Uterus (tissue), 2 donors: ENCODE measurements at regions not wholly inside any gene's neighbourhood (a gene's known extent, or its start where the extent isn't known, plus 50 kb on each side); places are given as distances from the start of the nearest gene placed in this dataset.

ENCODE experiments used
- POLR2A ChIP-seq, 2 donors: fragments of 450-650 bp; IDR thresholded peaks; one replicate each; pipeline ENCODE4 v1.6.1; 2016; ENCODE audit warnings: antibody characterized with exemption in 2 of 2, mild to moderate bottlenecking in 1 of 2, moderate library complexity in 1 of 2
- TF ChIP-seq, protein P1 (sequence below), 4 experiments: fragments of 200-600 bp in 2 of 4; fragments of 450-650 bp in 2 of 4; sonication (generic) in 2 of 4; IDR thresholded peaks; one replicate each; pipeline ENCODE4 v1.5.1; 2016 to 2019; ENCODE audit warnings: antibody characterized with exemption in 4 of 4, mild to moderate bottlenecking in 2 of 4, moderate library complexity in 1 of 4

DNA sequence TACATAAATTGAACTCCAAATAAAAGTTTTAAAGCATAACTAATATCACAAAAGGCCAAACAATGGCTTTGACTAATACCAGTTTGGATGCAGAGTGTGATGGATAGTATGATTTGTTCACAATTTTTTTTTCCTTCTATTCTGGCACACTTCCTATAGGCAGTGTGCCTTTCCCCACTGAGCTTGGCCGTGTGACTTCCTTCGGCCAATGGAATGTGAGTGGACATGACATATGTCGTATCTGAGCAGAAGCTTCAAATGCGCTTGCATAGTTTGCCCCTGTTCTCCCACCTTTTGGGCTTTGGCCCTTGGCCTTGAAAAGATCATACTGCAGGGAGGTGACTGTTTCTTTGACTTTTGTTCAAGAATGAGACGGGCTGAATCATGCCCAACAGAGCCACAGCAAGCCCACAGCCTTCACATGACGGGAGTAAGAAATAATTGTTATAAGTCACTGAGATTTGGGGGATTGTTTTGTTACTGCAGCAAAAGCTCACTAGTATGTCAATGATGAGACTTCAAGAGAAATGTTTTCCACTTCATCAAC lies 279.9 kb upstream of the NEBL start:
- TF ChIP-seq, protein P1, sequence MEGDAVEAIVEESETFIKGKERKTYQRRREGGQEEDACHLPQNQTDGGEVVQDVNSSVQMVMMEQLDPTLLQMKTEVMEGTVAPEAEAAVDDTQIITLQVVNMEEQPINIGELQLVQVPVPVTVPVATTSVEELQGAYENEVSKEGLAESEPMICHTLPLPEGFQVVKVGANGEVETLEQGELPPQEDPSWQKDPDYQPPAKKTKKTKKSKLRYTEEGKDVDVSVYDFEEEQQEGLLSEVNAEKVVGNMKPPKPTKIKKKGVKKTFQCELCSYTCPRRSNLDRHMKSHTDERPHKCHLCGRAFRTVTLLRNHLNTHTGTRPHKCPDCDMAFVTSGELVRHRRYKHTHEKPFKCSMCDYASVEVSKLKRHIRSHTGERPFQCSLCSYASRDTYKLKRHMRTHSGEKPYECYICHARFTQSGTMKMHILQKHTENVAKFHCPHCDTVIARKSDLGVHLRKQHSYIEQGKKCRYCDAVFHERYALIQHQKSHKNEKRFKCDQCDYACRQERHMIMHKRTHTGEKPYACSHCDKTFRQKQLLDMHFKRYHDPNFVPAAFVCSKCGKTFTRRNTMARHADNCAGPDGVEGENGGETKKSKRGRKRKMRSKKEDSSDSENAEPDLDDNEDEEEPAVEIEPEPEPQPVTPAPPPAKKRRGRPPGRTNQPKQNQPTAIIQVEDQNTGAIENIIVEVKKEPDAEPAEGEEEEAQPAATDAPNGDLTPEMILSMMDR (IDR thresholded peaks at IDR 0.05), result no peak
- TF ChIP-seq POLR2A (IDR thresholded peaks at IDR 0.05), result no peak
